ENCODE measurements at regions not wholly inside any gene's neighbourhood (a gene's known extent, or its start where the extent isn't known, plus 50 kb on each side); places are given as distances from the start of the nearest gene placed in this dataset.
A peak's percentile ranks its signal among the peaks of the same experiment; 100 is the strongest.

GRCh38 chr1:47694011-47694890 is 256.4 kb downstream of the FOXD2 start:
- DNase-seq (ENCODE audit: low read depth in 1 of 2, low spot score in 2 of 2) (peak in 1 of 2 experiments; percentile 27), FAIRE-seq (no peak)
- H3K56ac ChIP-seq (replicated peaks; ENCODE audit: insufficient read length, low read depth, low read length): no peak overlapping the region
- no peak overlapping the region for H2BK20ac ChIP-seq (ENCODE audit: low read length)
- H4K5ac ChIP-seq (ENCODE audit: insufficient read length, low read depth, low read length): no peak overlapping the region
- no peak overlapping the region for H3K18ac ChIP-seq (ENCODE audit: extremely low read depth, low read length)
- H2AFZ ChIP-seq (ENCODE audit: low read length): no peak overlapping the region
- H2AK5ac ChIP-seq (ENCODE audit: low read depth, low read length): no peak overlapping the region
- H2BK15ac ChIP-seq (ENCODE audit: low read length): no peak overlapping the region
- peaks cover 0 to 4% (median 0%) of the 10 kb centered on the region in 4 experiments; a peak in 1 of 7 replicates for H3K4me1 ChIP-seq (replicated peaks in 1 of 4; ENCODE audit: control insufficient read depth in 3 of 4, insufficient read depth in 4 of 4, low read length in 3 of 4)
- H2BK120ac ChIP-seq (replicated peaks; ENCODE audit: low read depth, low read length): no peak overlapping the region
- no peak overlapping the region for H3K23ac ChIP-seq (ENCODE audit: insufficient read length)
- no peak overlapping the region for H3K27ac ChIP-seq (ENCODE audit: low read depth, low read length)
- H3K9ac ChIP-seq (replicated peaks in 1 of 4; ENCODE audit: extremely low read depth in 1 of 4, low read depth in 3 of 4, low read length in 3 of 4): no peak overlapping the region
- ChIA-PET POLR2A (ENCODE audit: partially characterized antibody) (no interaction called here), CTCF (ENCODE audit: partially characterized antibody) (interaction anchor here (0.8 to 1.4 kb wide), 3 partner anchors 16 to 165 kb away, joined by 3 read pairs; no protein-coding TSS in a partner anchor)
- H2BK12ac ChIP-seq (ENCODE audit: low read depth, low read length): no peak overlapping the region
- H3K14ac ChIP-seq (ENCODE audit: insufficient read length): no peak overlapping the region
- H4K20me1 ChIP-seq (replicated peaks in 1 of 2; ENCODE audit: control insufficient read depth in 1 of 2, insufficient read depth in 2 of 2, low read length in 2 of 2): no peaks in the 10 kb centered on the region
- H3K23me2 ChIP-seq (ENCODE audit: low read depth, low read length): peaks cover 2% of the 10 kb centered on the region; the same call in 1 of the 2 replicates
- no peak overlapping the region for H3K4me2 ChIP-seq (ENCODE audit: insufficient read depth in 1 of 2, low read depth in 2 of 2, low read length in 2 of 2)
- no peak for TF ChIP-seq CBX8 (IDR thresholded peaks at IDR 0.05; ENCODE audit: borderline replicate concordance, low read depth, low read length)
- no peak for TF ChIP-seq CHD2 (IDR thresholded peaks at IDR 0.05; ENCODE audit: low read length)
- TF ChIP-seq CREB1 (IDR thresholded peaks at IDR 0.05): no peak
- TF ChIP-seq HDAC2 (IDR thresholded peaks at IDR 0.05; ENCODE audit: borderline replicate concordance in 1 of 2, low read depth in 2 of 2, low read length in 2 of 2): no peak
- TF ChIP-seq RNF2 (IDR thresholded peaks at IDR 0.05; ENCODE audit: borderline replicate concordance, low read depth, low read length, missing control alignments, poor library complexity, severe bottlenecking): no peak
- TF ChIP-seq TEAD4 (IDR thresholded peaks at IDR 0.05; ENCODE audit: low read depth, low read length): no peak
- TF ChIP-seq SP4 (IDR thresholded peaks at IDR 0.05; ENCODE audit: low read length): no peak
- no peak for TF ChIP-seq CHD1 (IDR thresholded peaks at IDR 0.05; ENCODE audit: low read depth, low read length)
- no peak for TF ChIP-seq POU5F1 (IDR thresholded peaks at IDR 0.05; ENCODE audit: low read depth, low read length)
- TF ChIP-seq SUZ12 (IDR thresholded peaks at IDR 0.05; ENCODE audit: low read length): no peak
- no peak for TF ChIP-seq NRF1 (IDR thresholded peaks at IDR 0.05; ENCODE audit: low read depth, low read length)
- TF ChIP-seq SIRT6 (IDR thresholded peaks at IDR 0.05; ENCODE audit: low read length): no peak
- no peaks in the 10 kb centered on the region for H3K79me1 ChIP-seq (ENCODE audit: low read depth, low read length)
- H3K9me3 ChIP-seq (ENCODE audit: insufficient read depth in 2 of 2, low read depth in 1 of 2, low read length in 1 of 2): no peaks in the 10 kb centered on the region
- 92% methylated on average over 8 of the region's 14 CpGs; no CpG with 5 or more reads in 1 of the 2 experiments for WGBS, 2 experiments (ENCODE audit: extremely low coverage in 1 of 2, insufficient coverage in 1 of 2, insufficient read length in 1 of 2, insufficient replicate concordance in 2 of 2, low coverage in 1 of 2, low lambda C conversion rate in 2 of 2, missing lambda C conversion rate in 1 of 2)
- H3K27me3 ChIP-seq (replicated peaks in 1 of 4; ENCODE audit: control insufficient read depth in 3 of 4, extremely low read depth in 1 of 4, insufficient read depth in 3 of 4, low read length in 3 of 4): peaks cover 0 to 2% (median 0%) of the 10 kb centered on the region in 4 experiments; a peak in 2 of 7 replicates
- no peak overlapping the region for H4K91ac ChIP-seq (replicated peaks; ENCODE audit: insufficient read length, low read length)
- no peak overlapping the region for H2BK5ac ChIP-seq (ENCODE audit: low read depth, low read length)
- H3K4ac ChIP-seq (replicated peaks; ENCODE audit: insufficient read length, low read depth, low read length): no peak overlapping the region
- no peak overlapping the region for H4K8ac ChIP-seq (ENCODE audit: extremely low read depth, insufficient read depth, low read length)
- no peaks in the 10 kb centered on the region for H3K79me2 ChIP-seq (ENCODE audit: control insufficient read depth in 1 of 2, insufficient read depth in 2 of 2, low read length in 2 of 2)
- H3K4me3 ChIP-seq (ENCODE audit: extremely low read depth in 1 of 4, insufficient read depth in 2 of 4, low read depth in 3 of 4, low read length in 4 of 4): no peak overlapping the region
- no peaks in the 10 kb centered on the region for H3K36me3 ChIP-seq (ENCODE audit: control insufficient read depth in 2 of 4, insufficient read depth in 4 of 4, low read length in 3 of 4)

All from H1 (cell line).